GM19351 (cell line): ENCODE measurements at regions not wholly inside any gene's neighbourhood (a gene's known extent, or its start where the extent isn't known, plus 50 kb on each side); places are given as distances from the start of the nearest gene placed in this dataset.

Experiments used
- ATAC-seq: cut with Tn5 transposase; IDR thresholded peaks from one replicate; pipeline ENCODE4 v1.9.1; 2021; ENCODE audit warnings: mild to moderate bottlenecking, moderate library complexity; ENCODE audit not compliant: unreplicated experiment

DNA sequence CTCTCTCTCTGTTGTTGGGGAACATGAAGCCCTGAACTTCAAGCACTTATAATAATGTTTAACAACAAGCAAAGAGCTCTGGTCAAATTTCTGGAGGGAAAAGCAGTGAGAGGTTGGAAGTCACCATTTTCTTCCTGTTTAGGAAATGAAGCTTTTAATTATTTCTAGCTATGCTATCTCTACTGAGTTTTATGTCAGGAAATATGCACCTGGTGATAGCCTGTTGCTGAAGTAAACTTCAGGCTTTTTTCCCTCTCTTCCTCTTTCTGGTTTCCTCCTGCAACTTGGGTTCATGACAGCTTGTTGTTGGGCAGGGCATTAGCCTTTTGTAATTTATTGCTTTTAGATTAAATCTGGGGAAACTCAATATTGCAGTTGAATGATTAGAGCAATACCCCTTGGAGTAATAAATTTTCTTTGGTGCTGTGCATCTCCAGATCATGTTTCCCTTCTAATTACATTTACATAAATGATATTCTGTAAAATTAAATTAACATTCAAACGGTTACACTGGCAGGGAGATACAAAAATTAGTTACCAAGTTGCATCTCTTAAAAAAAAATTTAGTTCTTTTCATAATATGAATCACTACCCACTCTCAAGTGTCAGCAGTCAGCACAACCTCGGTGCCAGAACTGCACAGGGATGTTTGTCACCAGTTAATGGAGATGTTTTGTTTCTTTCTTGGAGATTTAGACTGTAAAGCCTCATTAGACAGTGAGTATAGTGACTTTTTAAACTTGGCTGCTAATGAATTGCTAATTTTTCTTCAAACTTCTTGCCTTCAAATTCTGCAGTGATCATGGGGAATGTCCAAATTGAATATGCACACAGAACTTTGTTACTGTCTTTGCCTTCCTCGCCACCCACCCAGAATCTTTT is 466.6 kb upstream of the ETAA1 start:
- no peak for ATAC-seq

DNA sequence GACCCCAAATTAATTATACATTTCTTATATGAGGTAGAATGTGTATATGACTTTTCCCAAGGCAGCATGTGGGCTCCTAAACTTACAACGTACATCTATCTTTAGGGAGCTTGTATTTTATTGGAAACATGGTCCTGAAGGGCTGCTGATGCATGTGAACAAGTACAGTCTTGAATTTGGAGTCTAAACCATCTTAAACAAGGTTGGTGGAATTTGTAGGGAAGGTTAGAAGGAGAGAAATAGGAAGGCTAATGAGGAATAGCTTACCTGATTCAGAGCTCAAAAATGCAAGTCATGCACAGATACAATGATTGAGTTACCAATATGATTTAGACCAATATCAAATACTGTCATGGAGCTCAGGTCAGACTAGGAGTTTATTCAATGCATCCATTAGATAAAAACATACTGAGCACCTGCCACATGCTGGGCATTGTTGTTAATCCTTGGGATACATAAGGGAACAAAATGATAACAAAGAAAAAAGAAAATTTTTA is 458.6 kb upstream of the ETAA1 start:
- ATAC-seq: no peak

DNA sequence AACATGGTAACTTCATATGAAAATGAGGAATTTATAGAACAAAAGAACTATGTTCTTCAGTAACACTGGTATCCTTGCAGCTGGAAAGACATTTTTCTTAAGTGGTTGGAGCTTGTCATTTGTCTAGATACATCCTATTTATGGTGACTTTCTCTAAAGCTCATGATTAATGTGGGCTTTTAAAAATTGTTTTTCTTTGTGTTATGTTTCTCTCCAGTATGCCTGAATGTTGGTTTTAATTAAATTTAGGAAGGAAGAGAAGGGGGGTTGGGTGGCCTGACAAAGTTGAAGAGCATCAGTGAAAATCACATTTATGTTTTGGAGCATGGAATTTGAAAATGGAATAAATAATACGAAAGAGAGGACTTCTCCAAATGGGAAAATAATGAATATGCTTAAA is 457.1 kb upstream of the ETAA1 start:
- no peak for ATAC-seq

DNA sequence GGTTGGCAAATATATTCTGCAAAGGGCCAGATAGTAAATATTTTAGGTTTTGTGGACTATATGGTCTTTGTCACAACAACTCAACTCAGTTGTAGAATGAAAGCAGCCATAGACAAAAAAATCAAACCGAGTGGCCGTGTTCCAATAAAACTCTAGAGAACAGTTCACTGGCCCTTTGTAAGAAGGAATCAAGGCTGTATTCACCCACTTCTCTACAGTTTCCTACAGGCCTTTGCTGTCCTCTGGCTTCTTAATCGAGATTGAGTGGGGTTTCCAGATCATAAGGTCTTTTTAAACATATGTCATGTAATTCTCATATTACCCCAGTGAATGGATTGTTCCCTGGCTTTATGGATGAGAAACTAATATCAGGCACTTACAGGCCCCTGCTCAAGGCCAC is 448.9 kb upstream of the ETAA1 start:
- no peak for ATAC-seq

DNA sequence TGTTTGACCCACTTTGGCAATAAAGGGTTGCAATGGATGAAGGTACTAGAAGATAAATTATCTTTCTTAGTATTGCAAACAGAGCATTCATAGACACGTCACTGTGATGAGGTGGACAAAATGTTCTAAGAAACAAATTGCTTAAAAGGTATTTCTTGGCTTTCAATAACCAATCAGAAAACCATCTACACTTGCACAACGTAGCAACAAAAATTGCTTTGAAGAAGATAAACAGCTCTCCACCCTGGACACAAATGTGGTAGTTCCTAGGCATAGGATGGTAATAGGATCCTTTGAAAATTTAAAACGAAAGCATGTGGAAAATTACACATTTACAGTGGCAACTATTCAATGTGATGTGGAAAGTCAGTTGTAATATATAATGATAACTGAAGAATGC is 439.9 kb upstream of the ETAA1 start:
- no peak for ATAC-seq

DNA sequence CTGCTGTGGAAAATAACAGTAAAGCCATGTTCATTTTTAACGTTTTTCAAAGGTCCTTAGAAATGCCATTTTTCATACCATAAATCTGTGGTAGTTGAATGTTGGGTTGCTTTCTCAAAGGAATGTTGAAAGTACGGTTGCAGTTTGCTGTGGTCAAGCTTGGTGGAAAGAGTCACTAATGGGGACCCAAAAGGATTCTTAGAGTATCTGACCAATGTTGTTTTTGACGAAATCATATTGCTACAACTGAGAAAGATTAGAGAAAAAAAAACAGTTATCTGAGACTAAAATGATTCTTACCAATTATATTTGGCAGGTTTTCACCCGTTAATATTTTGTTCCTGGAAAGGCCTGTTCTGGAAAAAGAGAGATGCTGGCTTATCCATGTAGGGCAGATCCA is 439.5 kb upstream of the ETAA1 start:
- no peak for ATAC-seq

DNA sequence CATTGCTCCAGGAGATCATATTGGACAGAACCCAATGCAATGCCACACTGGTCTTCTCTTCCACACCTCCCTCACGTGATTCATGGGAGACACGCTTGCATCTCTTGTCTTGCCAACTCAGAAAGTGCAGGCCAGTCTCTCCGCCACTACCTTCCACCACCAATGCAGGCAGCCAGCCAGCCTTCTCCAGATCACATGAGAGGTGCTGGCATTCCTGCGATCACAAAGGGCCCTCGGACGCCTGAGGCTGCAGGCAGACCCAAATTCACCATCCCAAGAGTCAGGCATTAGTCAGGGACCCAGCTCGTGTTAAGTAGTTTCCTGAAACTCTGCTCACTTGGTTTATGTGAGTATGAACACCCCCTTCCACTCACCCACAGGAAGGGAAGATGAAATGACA is 437.0 kb upstream of the ETAA1 start:
- no peak for ATAC-seq

DNA sequence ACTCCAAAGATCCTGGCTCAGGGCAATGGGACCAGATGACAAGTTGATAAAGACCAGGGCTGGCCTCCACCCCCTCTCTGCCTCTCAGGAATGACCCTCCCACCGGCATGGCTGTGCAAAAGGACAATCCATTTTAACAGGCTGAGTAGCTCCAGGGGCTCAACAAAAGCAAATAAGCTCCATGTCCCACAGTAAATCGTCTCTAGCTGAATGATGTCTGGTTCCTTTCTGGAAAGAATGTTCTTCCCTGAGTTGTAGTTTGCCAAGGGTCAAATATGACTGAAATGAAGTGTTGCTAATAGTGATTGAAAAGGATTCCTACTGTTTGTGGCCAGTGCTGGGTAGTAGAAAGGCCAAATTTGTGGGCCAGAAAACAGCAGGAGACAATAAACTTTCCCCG is 434.4 kb upstream of the ETAA1 start:
- no peak for ATAC-seq

DNA sequence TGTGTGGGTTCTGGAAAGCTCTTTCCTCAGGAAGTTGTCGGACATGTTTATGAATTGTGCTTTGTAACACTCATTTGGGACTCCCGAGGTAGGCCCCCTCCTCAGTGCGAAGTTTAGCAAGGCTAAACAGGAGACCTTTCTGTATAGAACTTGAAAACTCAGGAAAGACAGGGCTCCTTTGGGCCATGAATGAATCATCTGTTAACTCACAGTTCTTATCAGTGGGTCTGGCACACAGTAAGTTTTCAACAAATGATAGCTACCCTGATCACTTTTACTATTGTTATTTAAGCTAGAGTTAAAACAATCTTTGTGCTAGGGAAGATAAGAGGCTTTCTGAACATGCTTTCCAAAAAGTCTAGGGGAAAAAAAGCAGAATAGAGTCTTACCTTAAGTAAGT is 430.5 kb upstream of the ETAA1 start:
- ATAC-seq: no peak

DNA sequence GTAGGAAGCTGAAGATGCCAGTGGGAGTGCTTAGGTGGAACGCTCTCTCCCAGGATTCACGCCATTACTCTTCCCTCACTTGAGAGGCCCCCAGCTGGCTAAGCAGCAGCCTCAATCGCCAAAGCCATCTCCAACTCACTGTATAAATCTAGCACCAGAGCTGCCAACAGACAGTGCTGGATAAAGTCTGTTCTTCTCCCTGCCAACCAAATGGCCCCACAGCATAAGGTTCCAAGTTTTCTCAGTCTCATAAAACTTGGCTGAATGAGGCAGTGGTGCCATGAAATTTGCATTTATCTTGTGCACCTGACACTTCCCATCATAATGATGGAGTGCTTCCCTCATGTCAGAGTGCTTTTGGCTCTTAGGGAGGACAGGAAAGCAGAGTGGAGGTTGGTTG is 428.2 kb upstream of the ETAA1 start:
- ATAC-seq: no peak

DNA sequence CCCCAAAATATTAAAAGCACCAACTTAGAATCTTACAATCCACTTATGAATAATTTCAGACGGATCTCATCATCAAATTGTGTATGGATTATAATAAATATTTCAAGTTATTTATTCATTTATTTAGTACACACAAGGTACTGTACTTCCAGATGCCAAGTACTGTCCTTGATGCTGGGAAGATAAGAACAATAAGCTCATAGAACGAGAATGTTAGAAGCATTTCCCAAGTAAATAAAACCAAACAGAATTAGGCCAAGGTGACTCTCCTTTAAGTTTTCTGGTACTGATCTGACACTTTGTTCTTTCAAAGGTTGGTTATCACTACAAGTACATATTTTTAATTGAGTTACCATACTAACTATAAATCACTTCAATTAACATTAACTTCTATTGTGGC is 416.1 kb upstream of the ETAA1 start:
- no peak for ATAC-seq

DNA sequence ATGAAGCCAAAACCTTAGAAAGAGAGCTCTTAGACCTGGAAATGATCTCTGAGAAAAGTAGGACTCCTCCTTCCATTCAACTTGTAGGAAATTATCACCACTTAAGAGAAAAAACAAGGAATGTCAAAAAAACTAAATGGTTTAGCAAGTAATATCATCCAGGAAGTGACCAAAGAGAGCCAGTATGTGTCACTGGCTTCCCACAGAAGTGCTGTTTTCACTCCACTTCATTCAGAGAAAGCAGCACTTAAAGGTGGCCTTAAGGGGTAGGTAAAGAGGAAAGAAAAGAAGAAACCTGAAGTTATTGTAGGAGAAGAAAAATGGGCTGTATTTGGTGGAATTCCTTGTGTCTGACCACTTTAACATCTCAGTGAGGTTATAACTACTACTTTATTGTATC is 414.4 kb upstream of the ETAA1 start:
- ATAC-seq: no peak

DNA sequence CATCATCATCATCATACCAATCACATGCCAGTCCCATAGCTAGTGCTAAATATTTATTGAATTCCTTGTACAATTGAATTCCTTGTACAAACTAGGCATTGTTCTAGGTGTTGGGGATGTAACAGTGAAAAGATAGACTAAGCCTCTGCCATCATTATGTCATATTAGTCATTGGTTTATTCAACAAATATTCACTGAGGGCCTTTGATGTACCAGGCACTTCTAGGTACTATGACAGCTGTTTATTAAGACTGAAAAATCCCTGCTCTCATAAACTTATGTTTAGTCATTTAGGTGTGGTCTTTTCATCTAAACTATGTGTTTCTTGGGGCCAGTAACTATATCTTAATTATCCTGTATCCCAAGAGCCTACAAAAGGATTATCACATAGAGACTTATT is 412.3 kb upstream of the ETAA1 start:
- no peak for ATAC-seq

DNA sequence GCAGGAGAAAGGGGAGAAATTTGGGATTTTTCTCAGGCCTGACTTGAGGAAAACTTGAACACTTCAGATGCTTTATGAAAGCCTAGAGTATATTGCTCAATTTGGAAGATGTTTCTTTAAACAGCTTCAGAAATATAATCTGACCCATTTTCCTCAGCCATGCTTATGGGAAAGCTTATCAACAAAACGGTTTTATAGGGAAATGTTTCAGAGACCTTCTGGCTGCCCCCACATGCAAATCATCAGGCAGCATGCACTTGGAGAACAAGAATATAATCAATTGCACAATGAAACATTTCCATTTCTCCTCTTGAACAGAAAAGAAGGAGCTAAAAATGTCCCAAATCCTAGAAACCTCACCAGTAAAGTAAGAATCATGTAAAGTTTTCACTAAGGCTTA is 411.2 kb upstream of the ETAA1 start:
- no peak for ATAC-seq

DNA sequence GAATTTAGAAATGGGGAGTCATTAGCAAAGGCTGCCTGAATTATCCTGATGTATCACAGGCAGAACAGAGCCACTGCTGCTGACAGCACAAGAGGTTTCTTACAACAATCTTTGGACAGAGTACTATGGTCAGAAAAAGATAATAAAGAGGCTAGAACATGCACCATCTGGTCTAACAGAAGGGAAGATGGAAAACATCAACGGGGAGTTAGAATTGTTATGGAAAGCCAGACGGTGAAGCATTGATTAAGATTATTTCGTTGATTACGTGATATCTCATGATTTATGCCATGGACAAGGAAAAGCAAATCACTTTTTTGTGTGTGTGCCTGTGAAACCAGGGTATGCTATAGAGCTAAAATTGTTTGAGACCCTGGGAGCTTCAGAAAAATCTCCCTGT is 409.4 kb upstream of the ETAA1 start:
- ATAC-seq: no peak

DNA sequence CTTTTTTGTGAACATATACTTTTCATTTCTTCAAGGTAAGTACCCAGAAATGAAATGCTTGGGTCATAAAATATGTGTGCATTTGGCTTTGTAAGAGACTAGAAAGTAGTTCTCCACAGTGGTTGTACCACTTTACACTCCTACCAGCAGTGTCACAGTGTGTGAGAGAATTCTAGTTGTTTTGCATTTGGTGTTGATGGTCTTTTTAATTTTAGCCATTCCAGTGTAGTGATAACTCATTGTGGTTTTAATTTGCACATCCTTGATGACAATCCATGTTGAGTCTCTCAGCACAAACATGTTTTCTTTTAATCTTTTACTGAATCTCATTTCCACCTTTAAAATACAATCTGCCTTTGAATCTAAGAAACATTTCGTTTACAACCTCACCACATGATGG is 402.5 kb upstream of the ETAA1 start:
- no peak for ATAC-seq

DNA sequence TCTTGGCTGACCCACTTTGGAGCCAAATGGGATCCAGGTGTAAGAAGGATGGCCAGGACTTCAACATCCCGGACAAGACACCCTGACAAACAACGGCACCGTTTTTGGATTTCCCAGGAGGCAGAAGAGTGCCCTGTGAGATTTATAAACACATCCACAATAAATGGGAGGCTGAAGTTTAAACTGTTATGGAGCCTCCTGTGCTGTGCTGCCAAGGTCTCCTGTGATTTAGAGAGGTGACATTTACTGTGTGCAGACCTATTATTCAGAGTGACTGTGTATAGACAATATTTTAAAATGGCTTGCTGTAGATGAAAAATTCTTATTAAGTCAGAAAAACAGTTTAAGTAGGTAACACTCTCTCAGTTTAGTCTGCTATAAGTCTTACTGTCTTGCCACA is 401.5 kb upstream of the ETAA1 start:
- ATAC-seq: no peak

DNA sequence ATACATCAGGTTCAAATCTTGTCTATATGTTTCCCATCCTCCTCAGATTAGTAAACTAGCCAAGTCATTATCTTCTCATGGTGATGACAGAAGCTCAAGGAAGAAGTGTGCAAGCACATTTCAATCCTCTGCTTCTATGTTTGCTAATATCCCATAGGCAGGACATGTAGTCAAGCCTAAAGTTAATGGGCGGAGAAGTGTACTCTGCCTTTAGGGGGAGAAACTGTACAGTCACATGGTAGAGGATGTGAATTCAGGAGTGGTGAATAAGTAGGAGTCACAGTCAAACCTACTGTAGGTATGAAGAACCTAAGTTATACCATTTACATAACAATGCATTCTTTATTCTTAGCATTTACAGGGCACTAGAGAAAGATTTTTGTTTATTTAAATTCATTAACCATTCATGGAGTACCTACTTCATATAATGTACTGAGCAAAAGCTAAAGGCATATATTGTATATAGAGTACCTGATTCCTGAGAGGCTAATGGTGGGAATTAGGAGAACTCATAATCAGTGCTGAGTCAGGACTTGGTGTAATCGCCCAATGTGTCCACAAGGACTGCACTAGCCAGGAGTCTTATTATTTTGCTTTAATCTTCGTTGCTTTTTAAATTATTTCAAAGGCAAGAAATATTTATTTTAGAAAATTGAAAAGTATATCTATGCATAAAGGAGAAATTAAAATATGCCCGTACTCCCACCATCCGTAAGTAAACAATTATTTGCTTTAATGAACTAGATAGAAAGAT is 394.3 kb upstream of the ETAA1 start:
- ATAC-seq: no peak

DNA sequence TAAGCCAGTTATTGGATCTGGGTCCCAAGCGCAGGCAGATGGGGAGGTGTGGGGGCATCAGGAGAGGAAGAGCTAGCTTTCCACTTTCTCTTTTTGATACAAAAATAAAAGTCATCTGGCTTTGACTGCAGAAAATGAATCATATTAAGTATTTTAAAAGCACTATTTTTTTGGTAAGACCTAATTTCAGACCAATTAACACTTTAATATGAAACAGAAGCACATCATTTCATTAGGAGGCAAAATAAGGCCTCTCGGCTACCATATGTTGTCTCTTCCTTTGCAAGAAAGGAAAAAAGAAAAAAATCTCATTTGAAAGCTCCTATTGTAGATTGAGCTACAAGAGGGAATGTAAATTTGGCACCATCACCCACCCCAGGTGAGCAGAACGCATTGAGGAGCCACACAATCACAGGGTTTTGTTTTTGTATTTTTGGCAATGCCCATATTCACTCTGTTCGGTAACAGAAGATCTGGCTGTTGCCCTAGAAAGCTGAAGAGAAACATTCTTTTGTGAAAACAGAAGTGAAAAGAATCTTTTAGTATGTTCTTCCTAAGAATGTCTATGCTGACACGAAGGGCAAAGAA is 390.7 kb upstream of the ETAA1 start:
- ATAC-seq: no peak

DNA sequence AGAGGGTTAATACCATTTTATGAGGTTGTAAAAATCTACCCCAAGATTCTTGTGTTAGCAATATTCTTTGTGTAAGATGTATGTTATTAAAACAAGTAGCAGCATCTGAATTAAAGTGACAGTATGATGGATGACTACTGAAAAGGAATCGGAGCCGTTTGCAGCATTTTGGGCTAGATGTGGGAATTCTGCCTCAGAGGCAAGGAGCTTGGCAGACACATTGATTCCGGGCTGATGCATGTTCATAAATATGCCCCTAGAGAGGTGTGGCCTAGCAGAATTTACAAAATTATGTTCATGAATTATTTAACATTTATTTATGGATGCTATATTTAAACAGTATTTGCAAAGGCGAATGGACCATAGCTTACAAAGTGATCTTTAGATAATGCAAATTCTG is 389.0 kb upstream of the ETAA1 start:
- ATAC-seq: no peak

DNA sequence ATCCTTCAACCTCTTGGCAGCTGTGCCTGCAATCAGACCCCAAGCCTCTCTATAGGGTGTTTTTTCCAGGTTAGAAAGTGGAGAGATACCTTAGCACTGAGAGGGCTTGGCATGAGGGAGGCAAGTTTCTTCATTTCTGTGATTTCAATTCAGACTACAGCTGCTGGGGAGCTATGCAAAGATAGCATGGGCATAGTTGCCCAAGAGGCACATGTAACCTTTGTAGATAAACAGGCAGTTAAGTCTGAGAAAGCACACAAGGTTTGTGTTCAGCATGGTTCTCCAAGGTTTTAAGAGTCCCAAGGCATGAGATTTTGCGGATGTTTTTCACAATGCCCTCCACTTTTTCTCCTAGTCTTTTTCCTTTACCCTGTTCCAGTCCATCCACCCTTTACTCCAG is 385.0 kb upstream of the ETAA1 start:
- ATAC-seq: no peak

DNA sequence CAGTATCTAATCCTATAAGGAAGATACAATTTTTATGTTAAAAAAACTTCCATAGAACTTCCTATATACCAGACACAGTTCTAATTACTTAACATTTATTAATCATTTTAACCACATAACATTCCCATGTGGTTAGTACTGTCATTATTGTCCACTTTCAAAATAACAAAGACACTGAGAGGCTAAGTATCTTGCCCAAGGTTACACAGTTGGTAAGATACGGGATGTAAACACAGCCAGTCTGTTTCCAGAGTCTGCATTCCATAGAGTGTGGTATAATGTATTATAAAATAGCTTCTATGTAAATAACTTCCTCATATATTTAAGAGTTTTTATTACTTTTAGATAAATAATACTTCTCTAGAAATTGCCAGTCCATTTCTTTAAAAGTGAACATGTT is 383.3 kb upstream of the ETAA1 start:
- ATAC-seq: no peak
